K562 (cell line): ENCODE measurements at regions not wholly inside any gene's neighbourhood (a gene's known extent, or its start where the extent isn't known, plus 50 kb on each side); places are given as distances from the start of the nearest gene placed in this dataset.

Source experiments
- ATAC-seq: fragments of 200-7000 bp; cut with Tn5 transposase; 3 replicates; pipeline ENCODE4 v1.9.1; 2020; ENCODE audit warnings: moderate library complexity
- BruUV-seq: library from RNA; stranded (reverse); fragments of 400-500 nt; replicated peaks from 2 replicates; lab custom pipeline; 2021; lab: Mats Ljungman, UMichigan
- CTCF ChIA-PET: fragments of 300-600 bp; formaldehyde crosslinking; extraction: SDS; loops from one replicate; lab custom pipeline; 2021; ENCODE audit warnings: low intra/inter-chr PET ratio; lab: Yijun Ruan, JAX
- POLR2A ChIA-PET: fragments of 300-600, 350-650 bp; sonication (Branson Sonifier 250); formaldehyde crosslinking; extraction: SDS; loops from one replicate; lab custom pipeline; 2021; ENCODE audit warnings: antibody characterized with exemption, inconsistent platforms; lab: Yijun Ruan, JAX
- DNase-seq, 4 experiments: peaks; one replicate each; pipeline versions ENCODE4 v3.0.0 to v3.0.0-alpha.2; 2011 to 2018; ENCODE audit warnings: low spot score in 3 of 4, mixed read lengths in 3 of 4; ENCODE audit errors: extremely low read depth in 1 of 4
- FAIRE-seq: peaks from 2 replicates; lab custom pipeline; 2011; peaks lifted over from hg19 to GRCh38; lab: Jason Lieb, UNC
- H2AFZ ChIP-seq: 2 replicates; pipeline ENCODE4 v1.6.0; 2011; ENCODE audit warnings: low read depth, low read length, control low read depth, inconsistent platforms
- H3K27ac ChIP-seq: fragments of 200-600 bp; 3 replicates; pipeline ENCODE4 v1.8.0; 2011; ENCODE audit warnings: low read depth, mild to moderate bottlenecking, control low read depth, inconsistent platforms, low read length, moderate library complexity, mixed read lengths; ENCODE audit errors: extremely low read depth
- H3K27me3 ChIP-seq, 2 experiments: fragments of 300-600 bp in 1 of 2; 2 replicates in 1 of 2; 3 replicates in 1 of 2; pipeline versions ENCODE4 v1.6.0 to v1.8.0; 2011; ENCODE audit warnings: inconsistent platforms in 2 of 2, low read length in 2 of 2, mild to moderate bottlenecking in 1 of 2, mixed read lengths in 1 of 2, moderate library complexity in 1 of 2; ENCODE audit not compliant: control insufficient read depth in 2 of 2, insufficient read depth in 2 of 2
- H3K36me3 ChIP-seq: fragments of 300-600 bp; 3 replicates; pipeline ENCODE4 v1.8.0; 2011; ENCODE audit warnings: mild to moderate bottlenecking, low read length, inconsistent platforms; ENCODE audit not compliant: control insufficient read depth, insufficient read depth
- H3K4me1 ChIP-seq, 2 experiments: fragments of 200-600 bp in 1 of 2; replicated peaks in 1 of 2; 2 replicates in 1 of 2; 3 replicates in 1 of 2; pipeline versions ENCODE4 v1.5.1 to v1.8.0; 2011; ENCODE audit warnings: inconsistent platforms in 2 of 2, low read length in 2 of 2, mild to moderate bottlenecking in 1 of 2, mixed read lengths in 1 of 2, moderate library complexity in 1 of 2; ENCODE audit not compliant: control insufficient read depth in 2 of 2, insufficient read depth in 2 of 2
- H3K4me2 ChIP-seq: 2 replicates; pipeline ENCODE4 v1.6.1; 2011; ENCODE audit warnings: low read length, control low read depth, inconsistent platforms, mixed read lengths; ENCODE audit not compliant: insufficient read depth
- H3K4me3 ChIP-seq: fragments of 200-600 bp; sonication (generic), shearing (Covaris generic); 2 replicates; pipeline ENCODE4 v1.5.1; 2016; ENCODE audit warnings: control low read depth, inconsistent platforms
- H3K79me2 ChIP-seq: fragments of 200-600 bp; 3 replicates; pipeline ENCODE4 v1.8.0; 2011; ENCODE audit warnings: low read length, inconsistent platforms; ENCODE audit not compliant: control insufficient read depth, insufficient read depth
- H3K9ac ChIP-seq, 2 experiments: 2 replicates each; pipeline versions ENCODE4 v1.6.0 to v1.6.1; 2011; ENCODE audit warnings: low read depth in 2 of 2, low read length in 2 of 2, control low read depth in 1 of 2, inconsistent platforms in 1 of 2, mild to moderate bottlenecking in 1 of 2, mixed read lengths in 1 of 2; ENCODE audit not compliant: insufficient read depth in 1 of 2
- H3K9me1 ChIP-seq: one replicate; pipeline ENCODE4 v1.6.0; 2011; ENCODE audit warnings: inconsistent platforms, mild to moderate bottlenecking, low read length, moderate library complexity; ENCODE audit not compliant: control insufficient read depth, insufficient read depth
- H3K9me3 ChIP-seq: replicated peaks from 2 replicates; pipeline ENCODE4 v1.5.1; 2011; ENCODE audit warnings: low read depth, low read length, inconsistent platforms; ENCODE audit not compliant: control insufficient read depth, insufficient read depth
- H4K20me1 ChIP-seq: replicated peaks from 2 replicates; pipeline ENCODE4 v1.6.1; 2011; ENCODE audit warnings: low read length, inconsistent platforms, mixed read lengths; ENCODE audit not compliant: control insufficient read depth, insufficient read depth
- E2F4 ChIP-seq: sonication (generic); formaldehyde crosslinking; IDR thresholded peaks from 2 replicates; pipeline ENCODE4 v1.8.0; 2022; ENCODE audit warnings: mild to moderate bottlenecking, low read depth, missing genetic modification reagents
- FOXA1 ChIP-seq: fragments of 450-650 bp; IDR thresholded peaks from 2 replicates; pipeline ENCODE4 v1.6.1; 2016; ENCODE audit warnings: mild to moderate bottlenecking, borderline replicate concordance
- HDAC1 ChIP-seq, 2 experiments: fragments of 450-650 bp; IDR thresholded peaks; 2 replicates each; pipeline ENCODE4 v1.6.1; 2016 to 2017; ENCODE audit warnings: inconsistent platforms in 1 of 2, mild to moderate bottlenecking in 1 of 2, moderate library complexity in 1 of 2
- HDAC8 ChIP-seq: fragments of 450-650 bp; IDR thresholded peaks from 2 replicates; pipeline ENCODE4 v1.6.1; 2016; ENCODE audit warnings: mild to moderate bottlenecking, missing genetic modification characterization, moderate library complexity, missing compliant biosample characterization
- IRF9 ChIP-seq: fragments of 450-650 bp; IDR thresholded peaks from 2 replicates; pipeline ENCODE4 v1.6.1; 2016; ENCODE audit warnings: missing biosample characterization, missing genetic modification characterization
- KDM4B ChIP-seq, 2 experiments: fragments of 450-650 bp in 1 of 2; sonication (generic) in 1 of 2; IDR thresholded peaks; 2 replicates each; pipeline ENCODE4 v1.6.1; 2016 to 2017; ENCODE audit warnings: borderline replicate concordance in 2 of 2, antibody characterized with exemption in 1 of 2, low read depth in 1 of 2, mild to moderate bottlenecking in 1 of 2
- MAFF ChIP-seq: IDR thresholded peaks from 2 replicates; pipeline ENCODE4 v1.6.1; 2012; ENCODE audit warnings: low read length, improper control_type of control experiment
- MCM5 ChIP-seq: fragments of 450-650 bp; IDR thresholded peaks from 2 replicates; pipeline ENCODE4 v1.6.1; 2016; ENCODE audit warnings: low read depth
- SMAD3 ChIP-seq: fragments of 450-650 bp; formaldehyde crosslinking; conservative IDR thresholded peaks from 2 replicates; pipeline ENCODE4 v1.4.0; 2020; ENCODE audit warnings: mild to moderate bottlenecking
- ZNF408 ChIP-seq: fragments of 250-450 bp; sonication (Bioruptor Pico); IDR thresholded peaks from 2 replicates; pipeline ENCODE4 v1.4.0; 2020; ENCODE audit warnings: low read depth, mild to moderate bottlenecking, moderate library complexity
- WGBS: fragments of 100-300 bp; shearing (Covaris generic); methylation state at CpG from one replicate; pipeline ENCODE4 v1.1.6; 2016; ENCODE audit warnings: low coverage, mixed read lengths; ENCODE audit not compliant: insufficient coverage; ENCODE audit errors: missing lambda C conversion rate; 5-methylcytosine and 5-hydroxymethylcytosine counted together
- in situ Hi-C: fragments of 300-500 bp; cut with MboI; formaldehyde crosslinking; loops from 4 replicates; pipeline ENCODE4 v1.15.0; 2018; ENCODE audit warnings: inconsistent platforms, mixed read lengths
- intact Hi-C: fragments of 100-400 bp; cut with micrococcal nuclease; formaldehyde crosslinking; loops from 2 replicates; pipeline ENCODE4 v1.14.2; 2022

- DNase-seq (no peak), ATAC-seq (no peak), FAIRE-seq (no peak)
- Histone ChIP-seq H2AFZ (no peak overlapping the region), H3K9ac (no peak overlapping the region), H3K4me1 (peaks cover under 1 to 10% of the 10 kb centered on the region in 2 experiments; a peak in 4 of 5 replicates), H3K9me1 (no peaks in the 10 kb centered on the region), H3K9me3 (no peaks in the 10 kb centered on the region), H3K36me3 (0 out of 3 replicates have a peak, but pooled peaks cover 3% of the 10 kb centered on the region), H3K27me3 (no peaks in the 10 kb centered on the region), H3K27ac (no peak overlapping the region), H4K20me1 (peaks cover 7% of the 10 kb centered on the region), H3K79me2 (peaks cover 4% of the 10 kb centered on the region), H3K4me2 (no peak overlapping the region), H3K4me3 (no peak overlapping the region)
- TF ChIP-seq FOXA1 (no peak), MCM5 (no peak), MAFF (no peak), SMAD3 (CRISPR knock-in tag) (no peak), ZNF408 (no peak), KDM4B (IDR thresholded peaks at IDR 0.05; ENCODE audit: borderline replicate concordance in 2 of 2, low read depth in 1 of 2) (no peak), HDAC8 (tag) (no peak), IRF9 (no peak), E2F4 (CRISPR knock-in tag) (no peak), HDAC1 (IDR thresholded peaks at IDR 0.05) (no peak)
- POLR2A ChIA-PET: no interaction called here
- BruUV-seq: no TSS peak
- CTCF ChIA-PET: no interaction called here
- WGBS: 75% methylated on average over 5 of the region's 5 CpGs
- in situ Hi-C loops: no loop called here
- intact Hi-C loops: no loop called here
Observed at GRCh38 chr22:49476176-49476575, 351.5 kb downstream of the BRD1 start.
